ENCODE measurements at regions not wholly inside any gene's neighbourhood (a gene's known extent, or its start where the extent isn't known, plus 50 kb on each side); places are given as distances from the start of the nearest gene placed in this dataset.
"Not testable (repeated sequence)": the region's sequence is repeated elsewhere in the genome, so short reads cannot be mapped to it uniquely, and the experiment has no call there.

GRCh38 chr3:159502986-159503385, 485.6 kb upstream of the IL12A start:
- H2AFZ ChIP-seq (ENCODE audit: low read depth): no peak overlapping the region
- TF ChIP-seq CTCF (conservative IDR thresholded peaks at IDR 0.05; ENCODE audit: low read depth, low read length): no peak
- no peak overlapping the region for H3K4me3 ChIP-seq (IDR thresholded peaks at IDR 0.05; ENCODE audit: insufficient read depth, low read depth, low read length)
- no peaks in the 10 kb centered on the region for H3K36me3 ChIP-seq (ENCODE audit: insufficient read depth)
- H3K27ac ChIP-seq: no peak overlapping the region
- no peaks in the 10 kb centered on the region for H3K4me1 ChIP-seq (ENCODE audit: low read depth, poor library complexity, severe bottlenecking)
- no peak overlapping the region for H3K4me2 ChIP-seq
- H3K9ac ChIP-seq: no peak overlapping the region
- H3K79me2 ChIP-seq (ENCODE audit: insufficient read depth, low read depth): no peaks in the 10 kb centered on the region
- no peaks in the 10 kb centered on the region for H3K27me3 ChIP-seq (ENCODE audit: insufficient read depth, low read depth)
- no peaks in the 10 kb centered on the region for H4K20me1 ChIP-seq (ENCODE audit: insufficient read depth)

GRCh38 chr3:159510988-159511387, 477.6 kb upstream of the IL12A start:
- H3K4me3 ChIP-seq (IDR thresholded peaks at IDR 0.05; ENCODE audit: insufficient read depth, low read depth, low read length); H3K36me3 ChIP-seq (ENCODE audit: insufficient read depth); H3K27ac ChIP-seq; H3K79me2 ChIP-seq (ENCODE audit: insufficient read depth, low read depth); H3K9ac ChIP-seq; H3K4me2 ChIP-seq; H4K20me1 ChIP-seq (ENCODE audit: insufficient read depth); H3K27me3 ChIP-seq (ENCODE audit: insufficient read depth, low read depth); H2AFZ ChIP-seq (ENCODE audit: low read depth); H3K4me1 ChIP-seq (ENCODE audit: low read depth, poor library complexity, severe bottlenecking): not testable (repeated sequence)

GRCh38 chr3:159513444-159513843, 475.2 kb upstream of the IL12A start:
- Histone ChIP-seq H3K27ac (no peak overlapping the region), H3K4me1 (ENCODE audit: low read depth, poor library complexity, severe bottlenecking) (no peaks in the 10 kb centered on the region), H4K20me1 (ENCODE audit: insufficient read depth) (no peaks in the 10 kb centered on the region), H3K9ac (no peak overlapping the region), H3K4me2 (no peak overlapping the region), H2AFZ (ENCODE audit: low read depth) (no peak overlapping the region), H3K36me3 (ENCODE audit: insufficient read depth) (no peaks in the 10 kb centered on the region), H3K79me2 (ENCODE audit: insufficient read depth, low read depth) (no peaks in the 10 kb centered on the region), H3K4me3 (IDR thresholded peaks at IDR 0.05; ENCODE audit: insufficient read depth, low read depth, low read length) (no peak overlapping the region), H3K27me3 (ENCODE audit: insufficient read depth, low read depth) (no peaks in the 10 kb centered on the region)
- no peak for TF ChIP-seq CTCF (conservative IDR thresholded peaks at IDR 0.05; ENCODE audit: low read depth, low read length)

GRCh38 chr3:159513867-159514380, 474.7 kb upstream of the IL12A start:
- H3K27ac ChIP-seq: no peak overlapping the region
- no peak overlapping the region for H3K4me2 ChIP-seq
- no peak overlapping the region for H2AFZ ChIP-seq (ENCODE audit: low read depth)
- no peaks in the 10 kb centered on the region for H3K36me3 ChIP-seq (ENCODE audit: insufficient read depth)
- no peak overlapping the region for H3K9ac ChIP-seq
- no peak for TF ChIP-seq CTCF (conservative IDR thresholded peaks at IDR 0.05; ENCODE audit: low read depth, low read length)
- H3K4me3 ChIP-seq (IDR thresholded peaks at IDR 0.05; ENCODE audit: insufficient read depth, low read depth, low read length): no peak overlapping the region
- H4K20me1 ChIP-seq (ENCODE audit: insufficient read depth): no peaks in the 10 kb centered on the region
- H3K79me2 ChIP-seq (ENCODE audit: insufficient read depth, low read depth): no peaks in the 10 kb centered on the region
- no peaks in the 10 kb centered on the region for H3K4me1 ChIP-seq (ENCODE audit: low read depth, poor library complexity, severe bottlenecking)
- H3K27me3 ChIP-seq (ENCODE audit: insufficient read depth, low read depth): no peaks in the 10 kb centered on the region

GRCh38 chr3:159517105-159517504, 471.5 kb upstream of the IL12A start:
- Histone ChIP-seq H3K36me3 (ENCODE audit: insufficient read depth) (no peaks in the 10 kb centered on the region), H3K4me3 (IDR thresholded peaks at IDR 0.05; ENCODE audit: insufficient read depth, low read depth, low read length) (no peak overlapping the region), H3K4me1 (ENCODE audit: low read depth, poor library complexity, severe bottlenecking) (no peaks in the 10 kb centered on the region), H3K79me2 (ENCODE audit: insufficient read depth, low read depth) (no peaks in the 10 kb centered on the region), H3K27ac (no peak overlapping the region), H3K27me3 (ENCODE audit: insufficient read depth, low read depth) (no peaks in the 10 kb centered on the region), H3K4me2 (no peak overlapping the region), H3K9ac (no peak overlapping the region), H4K20me1 (ENCODE audit: insufficient read depth) (no peaks in the 10 kb centered on the region), H2AFZ (ENCODE audit: low read depth) (no peak overlapping the region)
- no peak for TF ChIP-seq CTCF (conservative IDR thresholded peaks at IDR 0.05; ENCODE audit: low read depth, low read length)

All from KMS-11 (cell line).